HEK293 (cell line): ENCODE measurements at regions not wholly inside any gene's neighbourhood (a gene's known extent, or its start where the extent isn't known, plus 50 kb on each side); places are given as distances from the start of the nearest gene placed in this dataset.

Experiments
- CTCF ChIA-PET: fragments of 350-600 bp; formaldehyde crosslinking; extraction: SDS; loops from one replicate; lab custom pipeline; 2021; ENCODE audit warnings: antibody characterized with exemption; lab: Yijun Ruan, JAX
- POLR2A ChIA-PET: fragments of 300-600 bp; formaldehyde crosslinking; extraction: SDS; loops from one replicate; lab custom pipeline; 2020; ENCODE audit warnings: antibody characterized with exemption, inconsistent platforms; lab: Yijun Ruan, JAX
- H3K27ac ChIP-seq: fragments of 200-500 bp; sonication (Bioruptor generic); 2 replicates; pipeline ENCODE4 v1.5.1; 2014; ENCODE audit warnings: low read depth, low read length, control low read depth, inconsistent platforms; ENCODE audit errors: extremely low read depth
- H3K36me3 ChIP-seq, 2 experiments: fragments of 200-500 bp in 1 of 2; sonication (Bioruptor generic) in 1 of 2; 1 replicate in 1 of 2; 2 replicates in 1 of 2; pipeline ENCODE4 v1.5.1; 2014 to 2017; ENCODE audit warnings: inconsistent platforms in 2 of 2, low read length in 2 of 2; ENCODE audit not compliant: control insufficient read depth in 2 of 2, insufficient read depth in 1 of 2
- H3K4me1 ChIP-seq: fragments of 200-500 bp; sonication (Bioruptor generic); 2 replicates; pipeline ENCODE4 v1.5.1; 2014; ENCODE audit warnings: mild to moderate bottlenecking, low read length, inconsistent platforms; ENCODE audit not compliant: control insufficient read depth, insufficient read depth
- H3K4me3 ChIP-seq: 2 replicates; pipeline ENCODE4 v1.5.1; 2011; ENCODE audit warnings: low read depth, mild to moderate bottlenecking, control low read depth, low read length, moderate library complexity
- H3K9me3 ChIP-seq: fragments of 200-500 bp; sonication (Bioruptor generic); 2 replicates; pipeline ENCODE4 v1.5.1; 2014; ENCODE audit warnings: low read depth, low read length, inconsistent platforms; ENCODE audit not compliant: control insufficient read depth, insufficient read depth
- ATF2 ChIP-seq: fragments of 450-650 bp; formaldehyde crosslinking; IDR thresholded peaks from 2 replicates; pipeline ENCODE4 v1.5.1; 2016; ENCODE audit warnings: missing biosample characterization, missing genetic modification characterization, low read depth
- GLI2 ChIP-seq: fragments of 450-650 bp; formaldehyde crosslinking; IDR thresholded peaks from 2 replicates; pipeline ENCODE4; 2017; ENCODE audit warnings: missing biosample characterization, missing genetic modification characterization, low read depth, borderline replicate concordance
- IKZF3 ChIP-seq: fragments of 450-650 bp; IDR thresholded peaks from 2 replicates; pipeline ENCODE4 v1.5.0; 2018; ENCODE audit warnings: missing biosample characterization, mild to moderate bottlenecking, missing genetic modification characterization, moderate library complexity
- KLF1 ChIP-seq: fragments of 450-650 bp; formaldehyde crosslinking; IDR thresholded peaks from 2 replicates; pipeline ENCODE4 v1.5.1; 2016; ENCODE audit warnings: missing biosample characterization, missing genetic modification characterization
- KLF10 ChIP-seq: fragments of 450-650 bp; IDR thresholded peaks from 2 replicates; pipeline ENCODE4 v1.5.1; 2018; ENCODE audit warnings: missing biosample characterization, mild to moderate bottlenecking, missing genetic modification characterization
- OSR2 ChIP-seq: fragments of 450-650 bp; formaldehyde crosslinking; IDR thresholded peaks from 2 replicates; pipeline ENCODE4 v1.5.1; 2016; ENCODE audit warnings: missing biosample characterization, missing genetic modification characterization
- PRDM1 ChIP-seq: fragments of 450-650 bp; formaldehyde crosslinking; IDR thresholded peaks from 2 replicates; pipeline ENCODE4; 2016; ENCODE audit warnings: missing biosample characterization, missing genetic modification characterization
- SCRT1 ChIP-seq: fragments of 450-650 bp; formaldehyde crosslinking; IDR thresholded peaks from 2 replicates; pipeline ENCODE4 v1.5.1; 2016; ENCODE audit warnings: missing biosample characterization, missing genetic modification characterization, borderline replicate concordance
- ZBTB17 ChIP-seq: fragments of 450-650 bp; formaldehyde crosslinking; IDR thresholded peaks from 2 replicates; pipeline ENCODE4 v1.5.1; 2016; ENCODE audit warnings: missing biosample characterization, missing genetic modification characterization
- ZBTB49 ChIP-seq: fragments of 450-650 bp; formaldehyde crosslinking; IDR thresholded peaks from 2 replicates; pipeline ENCODE4 v1.5.1; 2016; ENCODE audit warnings: missing biosample characterization, missing genetic modification characterization, low read depth
- ZBTB7A ChIP-seq: fragments of 450-650 bp; formaldehyde crosslinking; IDR thresholded peaks from 2 replicates; pipeline ENCODE4 v1.5.1; 2016; ENCODE audit warnings: low read depth, missing biosample characterization, missing genetic modification characterization
- ZNF10 ChIP-seq: fragments of 450-650 bp; formaldehyde crosslinking; IDR thresholded peaks from 2 replicates; pipeline ENCODE4 v1.5.1; 2017; ENCODE audit warnings: missing biosample characterization, missing genetic modification characterization
- ZNF121 ChIP-seq: fragments of 450-650 bp; formaldehyde crosslinking; IDR thresholded peaks from 2 replicates; pipeline ENCODE4 v1.5.1; 2016; ENCODE audit warnings: missing biosample characterization, missing genetic modification characterization
- ZNF157 ChIP-seq: fragments of 450-650 bp; formaldehyde crosslinking; IDR thresholded peaks from 2 replicates; pipeline ENCODE4 v1.5.1; 2016; ENCODE audit warnings: missing biosample characterization, missing genetic modification characterization
- ZNF274 ChIP-seq, 2 experiments: fragments of 200-500 bp in 1 of 2; fragments of 450-650 bp in 1 of 2; sonication (Bioruptor generic) in 1 of 2; formaldehyde crosslinking in 1 of 2; IDR thresholded peaks; 2 replicates each; pipeline versions ENCODE4 v1.5.1 to v1.6.1; 2014 to 2016; ENCODE audit warnings: borderline replicate concordance in 1 of 2, inconsistent platforms in 1 of 2, low read length in 1 of 2, missing biosample characterization in 1 of 2, missing genetic modification characterization in 1 of 2
- ZNF311 ChIP-seq: fragments of 450-650 bp; formaldehyde crosslinking; IDR thresholded peaks from 2 replicates; pipeline ENCODE4 v1.5.1; 2017; ENCODE audit warnings: missing biosample characterization, missing genetic modification characterization, borderline replicate concordance
- ZNF362 ChIP-seq: fragments of 450-650 bp; formaldehyde crosslinking; IDR thresholded peaks from 2 replicates; pipeline ENCODE4 v1.5.1; 2016; ENCODE audit warnings: missing biosample characterization, missing genetic modification characterization
- ZNF449 ChIP-seq: fragments of 450-650 bp; formaldehyde crosslinking; IDR thresholded peaks from 2 replicates; pipeline ENCODE4 v1.5.1; 2017; ENCODE audit warnings: missing biosample characterization, mild to moderate bottlenecking, missing genetic modification characterization, moderate library complexity
- ZNF624 ChIP-seq: fragments of 450-650 bp; formaldehyde crosslinking; IDR thresholded peaks from 2 replicates; pipeline ENCODE4 v1.5.1; 2017; ENCODE audit warnings: missing biosample characterization, missing genetic modification characterization
- ZSCAN23 ChIP-seq: fragments of 450-650 bp; formaldehyde crosslinking; IDR thresholded peaks from 2 replicates; pipeline ENCODE4 v1.5.1; 2016; ENCODE audit warnings: missing biosample characterization, missing genetic modification characterization
- ZXDB ChIP-seq: fragments of 450-650 bp; formaldehyde crosslinking; IDR thresholded peaks from 2 replicates; pipeline ENCODE4 v1.5.1; 2016; ENCODE audit warnings: missing biosample characterization, missing genetic modification characterization

- no peak for TF ChIP-seq ZNF274 (IDR thresholded peaks at IDR 0.05; ENCODE audit: low read length)
- no peak for TF ChIP-seq ZNF274 (tag by site-specific recombination; IDR thresholded peaks at IDR 0.05; ENCODE audit: borderline replicate concordance)
- TF ChIP-seq ZBTB49: no peak
Observed at GRCh38 chr13:108494991-108495645, 134.3 kb upstream of the MYO16 start (continued).

GRCh38 chr13:108495646-108496361 is 133.6 kb upstream of the MYO16 start:
- Histone ChIP-seq H3K27ac (no peak overlapping the region), H3K4me1 (no peaks in the 10 kb centered on the region), H3K36me3 (no peaks in the 10 kb centered on the region), H3K4me3 (peak overlapping the region; percentile 30), H3K9me3 (no peaks in the 10 kb centered on the region)
- TF ChIP-seq ZNF121 (tag by site-specific recombination) (no peak), GLI2 (no peak), ZNF362 (tag by site-specific recombination) (no peak), ZNF311 (no peak), ATF2 (tag by site-specific recombination) (no peak), PRDM1 (tag by site-specific recombination) (no peak), SCRT1 (tag by site-specific recombination) (no peak), ZBTB17 (tag by site-specific recombination) (no peak), ZBTB7A (no peak), ZNF624 (no peak), KLF1 (tag by site-specific recombination) (no peak), ZSCAN23 (tag by site-specific recombination) (no peak), ZXDB (tag by site-specific recombination) (no peak), ZNF274 (IDR thresholded peaks at IDR 0.05; ENCODE audit: low read length) (no peak), ZNF274 (tag by site-specific recombination; IDR thresholded peaks at IDR 0.05; ENCODE audit: borderline replicate concordance) (no peak), KLF10 (tag by site-specific recombination) (no peak), IKZF3 (no peak), ZNF10 (tag by site-specific recombination) (no peak), OSR2 (tag by site-specific recombination) (no peak), ZNF157 (tag by site-specific recombination) (no peak), ZNF449 (tag by site-specific recombination) (no peak)
- ChIA-PET CTCF (no interaction called here), POLR2A (no interaction called here)
